HL-60 (cell line): ENCODE measurements at regions not wholly inside any gene's neighbourhood (a gene's known extent, or its start where the extent isn't known, plus 50 kb on each side); places are given as distances from the start of the nearest gene placed in this dataset.

ENCODE experiments used
- GABPA ChIP-seq: IDR thresholded peaks from 2 replicates; pipeline ENCODE4 v1.6.1; 2012; ENCODE audit warnings: low read depth
- POLR2AphosphoS5 ChIP-seq: IDR thresholded peaks from 2 replicates; pipeline ENCODE4 v1.6.1; 2012; ENCODE audit warnings: low read depth
- SPI1 ChIP-seq: IDR thresholded peaks from 2 replicates; pipeline ENCODE4 v1.6.1; 2012; ENCODE audit warnings: low read depth, mild to moderate bottlenecking, borderline replicate concordance
- TF ChIP-seq, protein P1 (sequence below): IDR thresholded peaks from one replicate; pipeline ENCODE4 v1.5.1; 2011; ENCODE audit warnings: low read length, control low read depth, inconsistent platforms; ENCODE audit not compliant: insufficient read depth
- TF ChIP-seq, protein P2 (sequence below): IDR thresholded peaks from 2 replicates; pipeline ENCODE4 v1.6.1; 2012; ENCODE audit warnings: low read depth; ENCODE audit not compliant: insufficient replicate concordance

DNA sequence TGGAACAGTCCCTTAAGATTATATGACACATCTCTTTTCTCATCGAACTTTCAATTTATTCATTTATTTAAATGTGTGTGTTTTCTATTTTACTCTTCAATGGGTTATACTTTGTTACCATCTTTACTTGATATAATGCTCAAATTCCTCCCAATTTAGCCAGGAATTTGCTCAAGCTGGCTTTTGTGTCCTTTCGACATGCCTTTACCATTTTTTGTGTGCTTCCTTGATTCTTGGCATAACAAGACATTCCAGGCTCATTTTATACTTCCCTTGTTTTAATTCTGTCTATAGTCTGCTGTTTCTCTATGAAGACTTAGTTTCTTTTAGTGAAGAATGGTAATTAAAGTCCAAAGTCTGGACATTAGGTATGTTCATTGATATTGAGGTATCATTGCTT, 315.8 kb downstream of the AEBP2 start:
- TF ChIP-seq, protein P1, sequence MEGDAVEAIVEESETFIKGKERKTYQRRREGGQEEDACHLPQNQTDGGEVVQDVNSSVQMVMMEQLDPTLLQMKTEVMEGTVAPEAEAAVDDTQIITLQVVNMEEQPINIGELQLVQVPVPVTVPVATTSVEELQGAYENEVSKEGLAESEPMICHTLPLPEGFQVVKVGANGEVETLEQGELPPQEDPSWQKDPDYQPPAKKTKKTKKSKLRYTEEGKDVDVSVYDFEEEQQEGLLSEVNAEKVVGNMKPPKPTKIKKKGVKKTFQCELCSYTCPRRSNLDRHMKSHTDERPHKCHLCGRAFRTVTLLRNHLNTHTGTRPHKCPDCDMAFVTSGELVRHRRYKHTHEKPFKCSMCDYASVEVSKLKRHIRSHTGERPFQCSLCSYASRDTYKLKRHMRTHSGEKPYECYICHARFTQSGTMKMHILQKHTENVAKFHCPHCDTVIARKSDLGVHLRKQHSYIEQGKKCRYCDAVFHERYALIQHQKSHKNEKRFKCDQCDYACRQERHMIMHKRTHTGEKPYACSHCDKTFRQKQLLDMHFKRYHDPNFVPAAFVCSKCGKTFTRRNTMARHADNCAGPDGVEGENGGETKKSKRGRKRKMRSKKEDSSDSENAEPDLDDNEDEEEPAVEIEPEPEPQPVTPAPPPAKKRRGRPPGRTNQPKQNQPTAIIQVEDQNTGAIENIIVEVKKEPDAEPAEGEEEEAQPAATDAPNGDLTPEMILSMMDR: no peak
- TF ChIP-seq SPI1 (no peak), POLR2AphosphoS5 (no peak), GABPA (no peak)
- TF ChIP-seq, protein P2, sequence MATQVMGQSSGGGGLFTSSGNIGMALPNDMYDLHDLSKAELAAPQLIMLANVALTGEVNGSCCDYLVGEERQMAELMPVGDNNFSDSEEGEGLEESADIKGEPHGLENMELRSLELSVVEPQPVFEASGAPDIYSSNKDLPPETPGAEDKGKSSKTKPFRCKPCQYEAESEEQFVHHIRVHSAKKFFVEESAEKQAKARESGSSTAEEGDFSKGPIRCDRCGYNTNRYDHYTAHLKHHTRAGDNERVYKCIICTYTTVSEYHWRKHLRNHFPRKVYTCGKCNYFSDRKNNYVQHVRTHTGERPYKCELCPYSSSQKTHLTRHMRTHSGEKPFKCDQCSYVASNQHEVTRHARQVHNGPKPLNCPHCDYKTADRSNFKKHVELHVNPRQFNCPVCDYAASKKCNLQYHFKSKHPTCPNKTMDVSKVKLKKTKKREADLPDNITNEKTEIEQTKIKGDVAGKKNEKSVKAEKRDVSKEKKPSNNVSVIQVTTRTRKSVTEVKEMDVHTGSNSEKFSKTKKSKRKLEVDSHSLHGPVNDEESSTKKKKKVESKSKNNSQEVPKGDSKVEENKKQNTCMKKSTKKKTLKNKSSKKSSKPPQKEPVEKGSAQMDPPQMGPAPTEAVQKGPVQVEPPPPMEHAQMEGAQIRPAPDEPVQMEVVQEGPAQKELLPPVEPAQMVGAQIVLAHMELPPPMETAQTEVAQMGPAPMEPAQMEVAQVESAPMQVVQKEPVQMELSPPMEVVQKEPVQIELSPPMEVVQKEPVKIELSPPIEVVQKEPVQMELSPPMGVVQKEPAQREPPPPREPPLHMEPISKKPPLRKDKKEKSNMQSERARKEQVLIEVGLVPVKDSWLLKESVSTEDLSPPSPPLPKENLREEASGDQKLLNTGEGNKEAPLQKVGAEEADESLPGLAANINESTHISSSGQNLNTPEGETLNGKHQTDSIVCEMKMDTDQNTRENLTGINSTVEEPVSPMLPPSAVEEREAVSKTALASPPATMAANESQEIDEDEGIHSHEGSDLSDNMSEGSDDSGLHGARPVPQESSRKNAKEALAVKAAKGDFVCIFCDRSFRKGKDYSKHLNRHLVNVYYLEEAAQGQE: no peak
